SU-DHL-6 (cell line): ENCODE measurements at regions not wholly inside any gene's neighbourhood (a gene's known extent, or its start where the extent isn't known, plus 50 kb on each side); places are given as distances from the start of the nearest gene placed in this dataset.

Experiments used
- EZH2phosphoT487 ChIP-seq: fragments of 200-600 bp; sonication (generic), shearing (Covaris generic); conservative IDR thresholded peaks from 2 replicates; pipeline ENCODE4 v1.6.1; 2018; ENCODE audit warnings: mild to moderate bottlenecking, antibody characterized with exemption, low read length, moderate library complexity, mixed read lengths
- TF ChIP-seq, protein P1 (sequence below): fragments of 200-600 bp; sonication (generic); IDR thresholded peaks from one replicate; pipeline ENCODE4 v1.5.1; 2017; ENCODE audit warnings: antibody characterized with exemption, mild to moderate bottlenecking, low read length, moderate library complexity; ENCODE audit not compliant: insufficient read depth, poor library complexity, severe bottlenecking

DNA sequence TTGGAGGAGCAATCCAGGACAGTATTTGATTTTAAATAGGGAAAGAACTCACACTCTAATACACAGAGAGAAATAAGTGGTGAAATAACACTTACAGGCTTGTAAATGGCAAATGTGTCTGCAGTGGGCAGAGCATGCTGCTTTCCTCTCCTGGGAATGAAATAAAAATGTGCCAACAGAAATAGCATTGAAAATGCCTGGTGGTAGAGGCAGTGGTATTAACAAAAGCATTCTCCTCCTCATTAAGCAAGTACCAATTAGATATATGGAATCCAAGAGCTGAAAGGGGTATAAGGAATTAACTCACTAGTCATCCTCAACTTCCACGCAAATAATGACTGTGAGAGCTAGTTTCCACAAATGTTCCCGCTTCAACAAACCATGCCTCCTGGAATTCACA lies 364.1 kb upstream of the KCNMB2 start:
- no peak for TF ChIP-seq EZH2phosphoT487
- TF ChIP-seq, protein P1, sequence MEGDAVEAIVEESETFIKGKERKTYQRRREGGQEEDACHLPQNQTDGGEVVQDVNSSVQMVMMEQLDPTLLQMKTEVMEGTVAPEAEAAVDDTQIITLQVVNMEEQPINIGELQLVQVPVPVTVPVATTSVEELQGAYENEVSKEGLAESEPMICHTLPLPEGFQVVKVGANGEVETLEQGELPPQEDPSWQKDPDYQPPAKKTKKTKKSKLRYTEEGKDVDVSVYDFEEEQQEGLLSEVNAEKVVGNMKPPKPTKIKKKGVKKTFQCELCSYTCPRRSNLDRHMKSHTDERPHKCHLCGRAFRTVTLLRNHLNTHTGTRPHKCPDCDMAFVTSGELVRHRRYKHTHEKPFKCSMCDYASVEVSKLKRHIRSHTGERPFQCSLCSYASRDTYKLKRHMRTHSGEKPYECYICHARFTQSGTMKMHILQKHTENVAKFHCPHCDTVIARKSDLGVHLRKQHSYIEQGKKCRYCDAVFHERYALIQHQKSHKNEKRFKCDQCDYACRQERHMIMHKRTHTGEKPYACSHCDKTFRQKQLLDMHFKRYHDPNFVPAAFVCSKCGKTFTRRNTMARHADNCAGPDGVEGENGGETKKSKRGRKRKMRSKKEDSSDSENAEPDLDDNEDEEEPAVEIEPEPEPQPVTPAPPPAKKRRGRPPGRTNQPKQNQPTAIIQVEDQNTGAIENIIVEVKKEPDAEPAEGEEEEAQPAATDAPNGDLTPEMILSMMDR, result no peak
